Activated T-cell treated with anti-CD3 and anti-CD28 coated beads, Interleukin-2, amount 50 U/mL, for 72 hours (primary cell): ENCODE measurements at regions not wholly inside any gene's neighbourhood (a gene's known extent, or its start where the extent isn't known, plus 50 kb on each side); places are given as distances from the start of the nearest gene placed in this dataset.
"Not testable (repeated sequence)": the region's sequence is repeated elsewhere in the genome, so short reads cannot be mapped to it uniquely, and the experiment has no call there.

Experiments used
- ATAC-seq, 2 donors: fragments of 150-1000 bp; cut with Tn5 transposase; replicated peaks in 1 of 2; 2 replicates each; pipeline ENCODE4 v1.10.0; 2021; ENCODE audit warnings: moderate library complexity in 2 of 2, mild to moderate bottlenecking in 1 of 2
- DNase-seq, 2 donors: peaks; one replicate each; pipeline ENCODE4 v3.0.0; 2021 to 2022; ENCODE audit warnings: mixed read lengths in 1 of 2
- H3K27ac Mint-ChIP-seq: one replicate; pipeline ENCODE4 v1.8.0; 2022; ENCODE audit warnings: mild to moderate bottlenecking, moderate library complexity, mixed read lengths
- H3K27me3 Mint-ChIP-seq: one replicate; pipeline ENCODE4 v1.8.0; 2022; ENCODE audit warnings: low read depth, mixed read lengths
- H3K36me3 Mint-ChIP-seq, 2 donors: one replicate each; pipeline ENCODE4 v1.8.0; 2022; ENCODE audit warnings: mixed read lengths in 2 of 2, mild to moderate bottlenecking in 1 of 2; ENCODE audit not compliant: insufficient read depth in 2 of 2
- H3K4me1 Mint-ChIP-seq: one replicate; pipeline ENCODE4 v1.8.0; 2022; ENCODE audit warnings: low read depth, mixed read lengths
- H3K4me3 Mint-ChIP-seq, 2 donors: one replicate each; pipeline ENCODE4 v1.8.0; 2022; ENCODE audit warnings: mild to moderate bottlenecking in 2 of 2, mixed read lengths in 2 of 2, moderate library complexity in 2 of 2
- H3K9me3 Mint-ChIP-seq, 2 donors: one replicate each; pipeline ENCODE4 v1.8.0; 2022; ENCODE audit warnings: mixed read lengths in 2 of 2

DNA sequence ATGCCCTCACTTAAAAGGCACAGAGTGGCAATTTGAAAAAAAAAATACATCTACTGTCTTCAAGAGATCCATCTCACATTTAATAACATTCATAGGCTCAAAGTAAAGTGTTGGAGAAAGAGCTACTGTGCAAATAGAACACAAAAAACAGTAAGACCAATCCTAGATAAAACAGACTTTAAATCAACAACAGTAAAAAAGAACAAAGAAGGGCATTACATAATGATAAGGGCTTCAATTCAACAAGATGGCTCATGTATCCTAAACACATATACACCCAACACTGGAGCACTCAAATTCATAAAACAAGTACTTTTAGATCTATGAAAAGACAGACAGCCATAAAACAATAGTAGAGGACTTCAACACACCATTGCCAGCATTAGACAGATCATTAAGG is 93.6 kb upstream of the PCED1B start:
- H3K4me3 Mint-ChIP-seq: no peak overlapping the region
- ATAC-seq (no peak), DNase-seq (no peak)
- no peak overlapping the region for H3K27ac Mint-ChIP-seq
- H3K36me3 Mint-ChIP-seq: peaks cover 0 to 10% of the 10 kb centered on the region in 2 donors
- H3K27me3 Mint-ChIP-seq: no peaks in the 10 kb centered on the region
- peaks cover 4 to 14% of the 10 kb centered on the region in 2 donors for H3K9me3 Mint-ChIP-seq
- H3K4me1 Mint-ChIP-seq: no peaks in the 10 kb centered on the region

- not testable (repeated sequence) for H3K27ac Mint-ChIP-seq, H3K4me1 Mint-ChIP-seq, ATAC-seq, H3K27me3 Mint-ChIP-seq, H3K4me3 Mint-ChIP-seq, DNase-seq
- H3K9me3 Mint-ChIP-seq: peaks cover 4 to 15% of the 10 kb centered on the region in 2 donors
- peaks cover 0 to 14% of the 10 kb centered on the region in 2 donors for H3K36me3 Mint-ChIP-seq
Measured at GRCh38 chr12:46988122-46988521, 91.3 kb upstream of the PCED1B start.

DNA sequence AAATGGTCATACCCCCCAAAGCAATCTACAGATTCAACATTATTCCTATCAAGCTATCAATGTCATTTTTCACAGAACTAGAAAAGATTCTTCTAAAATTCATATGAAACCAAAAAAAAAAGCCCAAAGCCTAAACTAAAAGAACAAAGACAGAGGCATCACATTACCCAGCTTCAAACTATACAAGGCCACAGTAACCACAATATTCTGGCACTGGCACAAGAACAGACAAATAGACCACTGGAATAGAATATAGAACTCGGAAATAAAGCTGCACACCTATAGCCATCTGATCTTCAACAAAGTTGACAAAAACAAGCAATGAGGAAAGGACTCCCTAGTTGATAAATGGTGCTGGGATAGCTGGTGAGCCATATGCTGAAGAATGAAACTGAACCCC is 89.2 kb upstream of the PCED1B start:
- H3K27ac Mint-ChIP-seq: no peak overlapping the region
- H3K27me3 Mint-ChIP-seq: no peaks in the 10 kb centered on the region
- DNase-seq (no peak), ATAC-seq (no peak)
- peaks cover 0 to 17% of the 10 kb centered on the region in 2 donors for H3K36me3 Mint-ChIP-seq
- no peak overlapping the region for H3K4me3 Mint-ChIP-seq
- H3K4me1 Mint-ChIP-seq: no peaks in the 10 kb centered on the region
- H3K9me3 Mint-ChIP-seq: peaks cover 8 to 15% of the 10 kb centered on the region in 2 donors

- not testable (repeated sequence) for ATAC-seq, H3K27ac Mint-ChIP-seq, H3K4me3 Mint-ChIP-seq, DNase-seq, H3K4me1 Mint-ChIP-seq, H3K27me3 Mint-ChIP-seq
- Mint-ChIP-seq H3K36me3 (peaks cover 0 to 17% of the 10 kb centered on the region in 2 donors), H3K9me3 (peaks cover 8 to 15% of the 10 kb centered on the region in 2 donors)
Measured at GRCh38 chr12:46992051-46992450, 87.4 kb upstream of the PCED1B start.

GRCh38 chr12:46998811-46999368 is 80.5 kb upstream of the PCED1B start:
- Mint-ChIP-seq H3K27me3 (peaks cover 6% of the 10 kb centered on the region), H3K27ac (no peak overlapping the region), H3K4me1 (no peaks in the 10 kb centered on the region), H3K9me3 (peaks cover 0 to 4% of the 10 kb centered on the region in 2 donors), H3K36me3 (peaks cover 0 to 2% of the 10 kb centered on the region in 2 donors), H3K4me3 (no peak overlapping the region)
- no peak for DNase-seq
- no peak for ATAC-seq

DNA sequence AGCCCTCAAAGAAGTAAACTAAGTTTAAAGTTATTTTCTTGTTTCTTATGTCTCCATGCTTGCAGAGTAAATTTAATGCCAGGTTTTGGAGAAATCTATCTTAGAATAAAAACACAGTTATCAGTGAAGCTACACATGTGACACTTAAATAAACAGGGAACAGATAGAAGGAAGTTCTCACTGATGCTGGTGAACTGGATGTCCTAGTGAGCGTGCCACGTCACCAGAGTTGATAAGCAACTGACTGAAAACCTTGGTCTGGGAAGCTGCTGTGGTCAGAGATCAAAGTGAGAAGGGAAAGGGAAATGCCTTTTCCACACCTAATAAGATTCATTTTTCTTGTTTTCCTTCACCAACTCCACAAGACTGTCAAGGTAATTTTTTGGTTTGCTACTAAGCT is 74.8 kb upstream of the PCED1B start:
- ATAC-seq (no peak), DNase-seq (no peak)
- Mint-ChIP-seq H3K27ac (no peak overlapping the region), H3K36me3 (no peaks in the 10 kb centered on the region), H3K9me3 (no peaks in the 10 kb centered on the region), H3K4me3 (no peak overlapping the region), H3K4me1 (no peaks in the 10 kb centered on the region), H3K27me3 (peaks cover 23% of the 10 kb centered on the region)

DNA sequence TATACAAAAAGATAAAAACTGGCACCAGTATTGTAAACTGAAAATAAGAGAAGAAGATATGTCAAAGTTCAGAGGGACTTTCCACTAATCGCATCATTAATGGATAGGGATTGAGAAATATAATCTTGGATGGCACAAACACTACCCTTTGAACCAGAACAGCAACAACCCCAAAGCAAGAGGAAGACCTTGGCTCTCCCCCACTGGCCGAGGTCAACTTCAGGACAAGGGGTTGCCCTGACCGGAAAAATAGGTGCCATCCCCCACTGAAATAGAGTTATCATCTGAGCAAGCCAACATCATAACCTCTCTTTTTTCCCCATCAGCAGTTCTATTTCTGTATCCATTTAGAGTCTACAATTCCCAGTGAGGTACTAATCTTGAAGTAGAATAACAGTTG is 72.4 kb upstream of the PCED1B start:
- Mint-ChIP-seq H3K4me1 (no peaks in the 10 kb centered on the region), H3K27me3 (peaks cover 22% of the 10 kb centered on the region), H3K4me3 (no peak overlapping the region), H3K9me3 (peaks cover 0 to 2% of the 10 kb centered on the region in 2 donors), H3K36me3 (no peaks in the 10 kb centered on the region), H3K27ac (no peak overlapping the region)
- DNase-seq (no peak), ATAC-seq (no peak)

- Mint-ChIP-seq H3K9me3 (peaks cover 0 to 2% of the 10 kb centered on the region in 2 donors), H3K27ac (no peak overlapping the region), H3K27me3 (peaks cover 6% of the 10 kb centered on the region), H3K4me1 (no peaks in the 10 kb centered on the region), H3K36me3 (no peaks in the 10 kb centered on the region), H3K4me3 (no peak overlapping the region)
- no peak for DNase-seq
- ATAC-seq: no peak
Measured at GRCh38 chr12:47012552-47012951, 66.9 kb upstream of the PCED1B start.

DNA sequence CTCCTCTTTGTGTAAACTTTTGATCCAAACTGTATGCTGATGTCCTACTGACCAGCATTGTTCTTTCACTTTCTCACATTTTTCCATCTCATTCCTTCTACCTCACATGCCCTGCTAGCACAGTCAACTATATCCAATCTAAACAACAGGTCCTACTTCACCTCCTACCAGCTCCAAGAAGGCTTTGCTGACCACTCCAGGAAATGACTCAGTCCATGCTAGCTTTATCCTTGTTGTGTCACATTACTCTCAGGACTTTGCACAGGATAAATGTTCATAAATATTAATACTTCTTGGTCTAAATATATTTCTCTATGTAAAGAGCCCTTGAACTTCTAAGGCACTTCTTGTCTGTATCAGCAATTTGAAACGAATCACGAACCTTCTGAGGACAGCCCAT is 64.9 kb upstream of the PCED1B start:
- H3K9me3 Mint-ChIP-seq: peaks cover 0 to 2% of the 10 kb centered on the region in 2 donors
- ATAC-seq: no peak
- H3K4me3 Mint-ChIP-seq: no peak overlapping the region
- peaks cover 13% of the 10 kb centered on the region for H3K27me3 Mint-ChIP-seq
- H3K36me3 Mint-ChIP-seq: no peaks in the 10 kb centered on the region
- DNase-seq: no peak
- H3K4me1 Mint-ChIP-seq: no peaks in the 10 kb centered on the region
- no peak overlapping the region for H3K27ac Mint-ChIP-seq

- DNase-seq (no peak), ATAC-seq (no peak)
- Mint-ChIP-seq H3K9me3 (peaks cover 0 to 2% of the 10 kb centered on the region in 2 donors), H3K27me3 (peaks cover 13% of the 10 kb centered on the region), H3K4me3 (no peak overlapping the region), H3K4me1 (no peaks in the 10 kb centered on the region), H3K27ac (no peak overlapping the region), H3K36me3 (no peaks in the 10 kb centered on the region)
Measured at GRCh38 chr12:47015381-47015780, 64.0 kb upstream of the PCED1B start.

DNA sequence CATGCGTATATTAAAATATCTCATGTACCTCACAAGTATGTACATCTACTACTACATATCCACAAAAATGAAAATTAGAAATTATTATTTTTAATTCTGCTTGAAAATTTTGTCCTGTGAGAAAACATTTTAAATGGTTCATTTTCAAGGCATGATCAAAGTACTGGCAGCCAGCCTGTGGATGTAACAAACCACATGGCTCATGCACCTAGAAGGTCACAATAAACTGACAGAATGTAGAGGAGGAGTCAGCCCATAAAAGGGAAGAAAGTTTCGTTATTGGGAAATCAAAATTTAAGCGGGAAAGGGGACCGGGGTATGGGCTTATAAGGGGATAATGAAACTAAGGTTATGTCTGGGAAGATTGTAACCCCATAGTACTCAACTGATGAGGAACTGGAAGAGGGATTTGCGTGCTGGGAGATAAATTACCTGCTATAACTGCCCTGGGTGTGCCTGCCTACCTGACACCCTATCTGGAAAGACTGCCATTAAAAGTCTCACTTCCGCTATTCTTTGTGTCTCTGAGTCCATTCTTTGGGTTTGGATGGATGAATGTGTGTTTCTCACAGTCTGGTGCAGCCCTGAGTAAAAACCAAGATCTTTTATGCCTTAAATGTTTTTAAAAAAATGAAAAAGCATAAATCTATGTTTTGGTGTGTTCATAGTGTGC is 62.2 kb upstream of the PCED1B start:
- Mint-ChIP-seq H3K27me3 (peaks cover 7% of the 10 kb centered on the region), H3K27ac (no peak overlapping the region), H3K4me1 (no peaks in the 10 kb centered on the region), H3K36me3 (no peaks in the 10 kb centered on the region), H3K4me3 (no peak overlapping the region), H3K9me3 (no peaks in the 10 kb centered on the region)
- DNase-seq (no peak), ATAC-seq (no peak)

GRCh38 chr12:47017901-47018475 is 61.4 kb upstream of the PCED1B start:
- ATAC-seq (no peak), DNase-seq (no peak)
- Mint-ChIP-seq H3K27ac (no peak overlapping the region), H3K9me3 (no peaks in the 10 kb centered on the region), H3K4me1 (no peaks in the 10 kb centered on the region), H3K27me3 (peaks cover 7% of the 10 kb centered on the region), H3K36me3 (no peaks in the 10 kb centered on the region), H3K4me3 (no peak overlapping the region)

DNA sequence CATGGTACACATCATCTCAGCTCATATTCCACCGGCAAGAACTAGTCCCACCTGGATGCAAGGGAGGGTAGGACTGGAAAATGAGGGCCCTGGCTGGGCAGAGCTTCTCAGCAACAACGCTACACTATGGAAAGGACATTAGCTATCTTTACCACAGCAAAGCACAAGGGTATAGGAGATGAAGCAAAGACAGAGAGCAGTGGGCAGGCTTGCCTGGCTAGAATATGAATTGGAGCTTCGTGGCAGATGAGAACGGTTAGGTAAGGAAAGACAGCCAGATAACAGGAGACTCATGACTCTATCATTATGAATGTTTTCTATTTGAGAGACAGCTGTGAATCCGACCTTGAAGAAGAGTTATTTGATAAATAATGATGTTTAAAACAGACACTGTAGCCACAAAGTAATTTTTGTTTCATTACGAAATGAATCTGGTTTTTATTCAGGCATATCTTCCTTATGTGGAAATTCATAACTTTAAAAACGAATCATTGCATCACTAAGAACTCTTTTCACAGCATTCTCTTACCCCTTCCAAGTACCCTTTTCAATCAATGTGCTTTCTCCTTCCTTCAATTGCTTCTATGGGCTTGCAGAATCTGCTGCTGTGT is 59.1 kb upstream of the PCED1B start:
- Mint-ChIP-seq H3K36me3 (no peaks in the 10 kb centered on the region), H3K27me3 (peaks cover 7% of the 10 kb centered on the region), H3K9me3 (no peaks in the 10 kb centered on the region), H3K4me3 (no peak overlapping the region), H3K27ac (no peak overlapping the region), H3K4me1 (peaks cover 6% of the 10 kb centered on the region)
- DNase-seq (no peak), ATAC-seq (no peak)
